ENCODE measurements at regions not wholly inside any gene's neighbourhood (a gene's known extent, or its start where the extent isn't known, plus 50 kb on each side); places are given as distances from the start of the nearest gene placed in this dataset.

GRCh38 chr14:96638041-96638855 lies 136.1 kb downstream of the PAPOLA start:
- intact Hi-C loops (cut with micrococcal nuclease), result no loop called here

- intact Hi-C loops (cut with micrococcal nuclease), result no loop called here
Observed at GRCh38 chr14:96639550-96639949, 137.4 kb downstream of the PAPOLA start.

GRCh38 chr14:96648506-96649326 lies 146.5 kb downstream of the PAPOLA start:
- intact Hi-C loops (cut with micrococcal nuclease), result no loop called here

DNA sequence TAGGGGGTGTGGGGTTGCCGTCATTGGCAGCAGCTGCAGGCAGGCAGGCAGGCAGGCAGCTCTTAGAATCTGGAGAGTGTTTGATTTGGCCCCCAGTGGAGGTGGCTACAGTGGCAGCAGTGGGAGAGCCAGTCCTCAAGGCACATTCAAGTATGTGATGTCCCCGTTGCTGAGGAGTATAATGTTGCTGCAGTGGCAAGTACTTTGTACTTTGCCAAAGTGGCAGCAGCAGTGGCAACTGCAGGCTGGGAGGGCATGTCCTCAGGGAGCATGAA lies 147.1 kb downstream of the PAPOLA start:
- intact Hi-C loops (cut with micrococcal nuclease), result no loop called here

DNA sequence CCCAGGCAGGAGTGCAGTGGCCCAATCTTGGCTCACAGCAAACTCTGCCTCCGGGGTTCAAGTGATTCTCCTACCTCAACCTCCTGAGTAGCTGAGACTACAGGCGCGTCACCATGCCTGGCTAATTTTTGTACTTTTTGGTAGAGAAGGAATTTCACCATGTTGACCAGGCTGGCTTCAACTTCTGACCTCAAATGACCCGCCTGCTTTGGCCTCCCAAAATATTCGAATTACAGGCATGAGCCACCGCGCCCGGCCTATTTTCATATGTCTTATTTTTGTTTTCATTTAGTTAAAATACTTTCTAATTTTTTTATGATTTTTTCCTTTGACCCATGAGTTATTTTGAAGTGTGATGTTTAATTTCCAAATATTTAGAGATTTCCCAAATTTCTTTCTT lies 143.6 kb upstream of the VRK1 start:
- intact Hi-C loops (cut with micrococcal nuclease), result no loop called here

DNA sequence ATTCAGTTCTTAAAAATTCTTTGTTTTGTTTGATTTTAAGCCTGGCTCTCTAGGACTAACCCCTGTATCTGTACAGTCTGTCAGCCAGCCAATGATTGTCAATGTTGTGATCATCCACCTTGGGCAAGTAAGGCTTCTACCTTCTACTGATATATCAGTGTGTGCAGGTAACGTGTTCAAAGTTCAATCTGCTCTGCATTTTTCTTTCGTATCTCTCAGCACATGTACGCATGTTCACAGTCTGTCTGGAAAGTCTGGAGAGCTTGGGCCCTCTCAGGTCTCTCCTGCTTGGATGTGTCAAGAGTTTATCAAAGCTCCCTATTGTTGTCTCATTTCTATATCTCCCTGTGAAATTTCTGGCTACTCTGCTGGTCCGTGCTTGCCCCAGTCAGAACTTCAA lies 138.6 kb upstream of the VRK1 start:
- intact Hi-C loops (cut with micrococcal nuclease), result no loop called here

- intact Hi-C loops (cut with micrococcal nuclease), result no loop called here
Observed at GRCh38 chr14:96660123-96660522, 137.1 kb upstream of the VRK1 start.

DNA sequence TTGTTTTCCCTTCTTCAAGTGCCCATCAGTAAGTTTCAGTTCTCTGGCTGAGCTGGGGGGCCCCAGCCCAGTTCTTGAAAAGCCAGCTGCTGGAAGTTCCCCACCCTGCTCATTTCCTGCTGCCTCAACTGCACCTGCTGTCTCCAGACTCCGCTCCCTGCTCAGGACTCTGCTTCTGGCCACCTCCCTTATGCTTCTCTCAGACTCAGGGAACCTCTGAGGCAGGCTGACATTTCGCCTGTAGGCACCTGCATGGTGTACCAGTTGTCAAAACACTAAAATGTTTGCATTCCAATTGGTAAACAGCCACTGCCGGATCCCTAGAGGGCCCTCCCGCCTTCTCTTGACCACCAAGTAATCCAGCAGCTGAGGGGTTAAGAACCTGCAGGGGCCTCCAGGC lies 136.5 kb upstream of the VRK1 start:
- intact Hi-C loops (cut with micrococcal nuclease), result no loop called here

- intact Hi-C loops (cut with micrococcal nuclease), result no loop called here
Observed at GRCh38 chr14:96661244-96661969, 135.8 kb upstream of the VRK1 start.

DNA sequence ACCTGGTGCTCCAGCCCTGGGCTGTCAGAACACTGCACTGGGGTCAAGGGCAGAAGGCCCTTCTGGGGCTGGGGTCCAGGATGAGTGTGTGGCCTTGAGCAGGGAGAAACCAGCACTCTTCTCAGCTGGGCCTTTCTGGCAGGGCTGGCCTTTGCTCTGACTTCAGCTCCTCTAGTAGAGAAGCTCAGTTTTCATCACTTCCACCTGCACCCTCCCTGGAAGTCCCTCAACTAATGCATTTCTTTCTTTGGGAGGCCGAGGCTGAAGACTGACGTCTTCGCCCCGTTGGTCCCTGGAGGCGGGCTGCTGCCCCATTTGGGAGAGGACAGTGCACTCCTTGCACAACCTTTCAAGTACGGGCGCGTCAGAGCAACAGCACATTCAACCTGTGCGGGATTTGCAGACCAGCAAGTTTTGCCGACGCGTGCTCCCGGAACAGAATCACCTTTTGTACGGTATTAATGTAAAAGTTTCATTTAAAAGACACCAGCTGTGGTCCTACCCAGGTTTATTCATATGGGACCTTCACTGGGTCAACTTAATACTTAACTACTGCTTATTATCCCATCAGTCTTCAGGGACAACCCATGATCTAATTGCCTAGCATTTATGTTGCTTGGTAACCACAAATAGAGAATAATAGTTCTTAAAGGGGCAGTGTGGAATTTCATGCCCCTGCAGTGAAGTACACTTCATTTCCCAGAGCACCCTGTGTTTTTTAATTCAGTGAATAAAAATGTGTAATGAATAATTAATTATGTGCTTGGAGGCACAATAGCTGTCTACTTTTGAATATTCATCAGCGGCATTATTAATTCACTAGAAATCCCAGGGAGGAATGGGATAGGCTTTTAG lies 134.8 kb upstream of the VRK1 start:
- intact Hi-C loops (cut with micrococcal nuclease), result no loop called here

DNA sequence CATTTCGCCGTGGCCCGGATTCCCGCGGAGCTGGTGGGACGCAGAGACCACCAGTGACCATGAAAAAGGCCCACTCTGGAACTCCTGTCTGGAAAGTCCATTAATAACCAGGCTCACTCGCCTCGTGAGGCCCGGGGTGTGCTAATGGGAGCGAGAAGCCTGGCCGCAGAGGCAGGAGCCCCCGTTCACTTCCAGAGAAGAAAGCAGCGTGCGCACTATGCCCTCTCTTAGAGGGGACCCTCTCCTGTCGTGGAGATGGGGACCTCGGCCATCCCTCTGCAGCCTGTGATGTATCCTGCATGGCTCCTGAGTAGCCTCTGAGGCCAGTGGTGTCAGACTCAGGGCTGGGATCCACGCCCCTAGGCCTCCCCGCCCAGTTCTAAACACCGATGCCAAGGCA lies 134.1 kb upstream of the VRK1 start:
- intact Hi-C loops (cut with micrococcal nuclease), result no loop called here

- intact Hi-C loops (cut with micrococcal nuclease), result no loop called here
Observed at GRCh38 chr14:96663491-96664067, 133.6 kb upstream of the VRK1 start.

DNA sequence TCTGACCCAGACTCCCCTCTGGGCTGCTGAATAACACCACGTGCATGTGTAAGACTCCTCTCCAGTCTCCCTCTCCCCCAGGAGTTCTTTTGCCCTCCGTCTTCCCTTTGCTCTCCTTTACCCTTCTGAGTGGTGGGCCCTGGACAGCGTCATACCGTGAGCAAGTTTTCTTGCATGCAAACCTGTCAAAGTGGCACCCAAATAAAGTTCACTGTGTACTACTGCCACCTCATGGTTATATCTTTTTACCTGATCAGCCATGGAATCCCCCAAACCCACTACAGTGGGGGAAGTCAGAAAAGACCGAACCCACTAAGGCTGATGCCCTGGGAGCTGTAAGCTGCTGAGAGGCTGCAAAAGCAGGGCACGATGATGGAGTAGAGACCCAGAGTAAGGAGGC lies 131.1 kb upstream of the VRK1 start:
- intact Hi-C loops (cut with micrococcal nuclease), result no loop called here

GRCh38 chr14:96670391-96670790 lies 126.8 kb upstream of the VRK1 start:
- intact Hi-C loops (cut with micrococcal nuclease), result no loop called here

DNA sequence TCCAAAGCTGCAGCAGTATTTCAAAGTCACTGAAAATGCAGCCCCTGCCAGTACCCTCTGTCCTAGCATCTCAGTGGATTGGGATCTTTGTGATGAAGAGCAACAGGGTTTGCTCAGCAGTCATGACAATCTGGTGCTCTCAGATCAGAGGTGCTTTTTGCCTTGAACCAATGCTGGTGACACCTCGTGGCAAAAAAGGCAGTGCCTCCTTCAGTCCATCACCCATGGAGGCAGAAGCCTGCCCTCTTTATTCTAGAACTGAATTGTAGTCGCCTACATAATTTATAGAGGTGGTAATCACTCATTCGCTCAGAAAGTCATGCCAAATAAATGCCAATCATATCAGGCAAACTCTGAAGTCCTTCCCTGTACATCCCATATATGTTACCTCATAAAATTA lies 126.0 kb upstream of the VRK1 start:
- intact Hi-C loops (cut with micrococcal nuclease), result no loop called here

DNA sequence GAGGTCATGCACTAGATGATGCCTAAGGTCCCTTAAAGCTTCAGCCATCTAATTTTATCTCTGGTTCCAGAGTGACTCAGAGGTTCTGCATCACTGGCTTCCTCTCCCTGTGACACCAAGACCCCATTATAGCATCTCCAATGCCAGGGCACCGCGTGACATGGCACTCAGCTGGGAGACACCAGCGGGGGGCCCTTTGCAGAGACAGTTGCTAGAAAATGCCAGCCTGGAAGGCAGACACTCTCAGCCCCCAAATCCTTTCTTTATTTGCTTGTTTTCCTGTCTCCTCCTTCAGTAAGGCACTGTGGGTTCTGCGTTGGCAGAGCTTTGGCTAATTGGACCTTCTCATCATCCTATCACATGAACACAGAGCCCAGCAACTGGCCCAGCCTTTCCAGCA lies 123.5 kb upstream of the VRK1 start:
- intact Hi-C loops (cut with micrococcal nuclease), result no loop called here

DNA sequence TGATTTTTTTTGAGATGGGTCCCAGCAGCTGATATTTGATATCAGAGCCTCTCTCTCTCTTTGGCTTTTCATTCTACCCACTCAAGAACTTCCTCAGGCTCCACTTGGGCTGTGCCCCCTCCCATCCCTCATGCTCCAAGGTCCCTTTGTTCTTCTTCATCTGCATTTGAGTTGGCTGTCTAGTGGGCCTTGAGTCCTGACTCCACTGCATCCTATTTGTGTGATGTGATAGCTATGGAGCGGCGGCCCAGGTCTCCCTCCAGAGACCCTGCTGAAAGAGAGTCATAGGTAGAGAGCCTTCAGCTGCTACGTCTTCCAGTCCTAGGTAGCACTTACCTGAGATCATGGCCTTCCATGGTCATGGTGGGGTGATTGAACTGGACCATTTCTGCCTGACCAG lies 123.1 kb upstream of the VRK1 start:
- intact Hi-C loops (cut with micrococcal nuclease), result no loop called here

DNA sequence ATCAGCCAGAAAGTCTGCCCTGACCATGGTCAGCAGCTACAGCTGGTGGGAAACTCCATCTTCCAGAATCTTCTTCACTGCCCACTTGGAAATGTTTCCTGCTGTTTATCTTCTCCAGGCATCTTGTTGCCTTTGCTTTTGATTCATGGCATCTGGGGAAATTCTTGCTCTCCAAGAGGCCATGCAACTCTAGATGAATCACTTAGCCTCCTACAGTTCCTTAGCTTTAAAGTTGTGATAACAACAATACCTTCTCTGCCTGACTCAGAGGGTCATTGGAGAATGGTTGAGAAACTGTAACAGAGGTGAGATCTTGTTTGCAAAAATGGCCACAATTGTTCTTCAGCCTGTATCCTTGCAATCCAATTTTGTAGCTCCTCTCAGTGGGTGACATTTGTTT lies 121.0 kb upstream of the VRK1 start:
- intact Hi-C loops (cut with micrococcal nuclease), result no loop called here

GRCh38 chr14:96681829-96682228 lies 115.4 kb upstream of the VRK1 start:
- intact Hi-C loops (cut with micrococcal nuclease), result no loop called here

DNA sequence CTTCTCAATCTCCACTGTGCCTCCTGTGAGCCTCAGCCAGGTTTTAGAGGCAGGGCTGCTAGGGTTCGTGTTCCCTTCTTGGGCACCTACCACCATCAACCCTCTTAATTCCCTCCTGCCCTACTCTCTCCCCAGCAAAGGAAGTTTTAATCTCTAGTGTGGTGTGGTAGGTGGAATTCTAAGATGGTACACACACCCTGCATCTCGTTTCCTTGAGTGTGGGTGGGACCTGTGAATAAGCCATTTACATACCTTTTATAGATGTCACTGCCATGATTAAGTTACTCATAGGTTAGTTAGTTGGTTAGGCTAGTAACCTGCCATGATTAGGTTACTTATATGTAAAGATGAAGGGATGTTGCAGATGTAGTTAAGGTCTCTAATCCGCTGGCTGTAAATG lies 114.8 kb upstream of the VRK1 start:
- intact Hi-C loops (cut with micrococcal nuclease), result no loop called here
